SH-SY5Y (cell line): ENCODE measurements at regions not wholly inside any gene's neighbourhood (a gene's known extent, or its start where the extent isn't known, plus 50 kb on each side); places are given as distances from the start of the nearest gene placed in this dataset.

Experiments
- GATA2 ChIP-seq: IDR thresholded peaks from 2 replicates; pipeline ENCODE4 v1.6.1; 2011; ENCODE audit warnings: mild to moderate bottlenecking, low read depth, low read length
- GATA3 ChIP-seq: IDR thresholded peaks from 2 replicates; pipeline ENCODE4 v1.6.1; 2011; ENCODE audit warnings: low read depth, mild to moderate bottlenecking, low read length, moderate library complexity

DNA sequence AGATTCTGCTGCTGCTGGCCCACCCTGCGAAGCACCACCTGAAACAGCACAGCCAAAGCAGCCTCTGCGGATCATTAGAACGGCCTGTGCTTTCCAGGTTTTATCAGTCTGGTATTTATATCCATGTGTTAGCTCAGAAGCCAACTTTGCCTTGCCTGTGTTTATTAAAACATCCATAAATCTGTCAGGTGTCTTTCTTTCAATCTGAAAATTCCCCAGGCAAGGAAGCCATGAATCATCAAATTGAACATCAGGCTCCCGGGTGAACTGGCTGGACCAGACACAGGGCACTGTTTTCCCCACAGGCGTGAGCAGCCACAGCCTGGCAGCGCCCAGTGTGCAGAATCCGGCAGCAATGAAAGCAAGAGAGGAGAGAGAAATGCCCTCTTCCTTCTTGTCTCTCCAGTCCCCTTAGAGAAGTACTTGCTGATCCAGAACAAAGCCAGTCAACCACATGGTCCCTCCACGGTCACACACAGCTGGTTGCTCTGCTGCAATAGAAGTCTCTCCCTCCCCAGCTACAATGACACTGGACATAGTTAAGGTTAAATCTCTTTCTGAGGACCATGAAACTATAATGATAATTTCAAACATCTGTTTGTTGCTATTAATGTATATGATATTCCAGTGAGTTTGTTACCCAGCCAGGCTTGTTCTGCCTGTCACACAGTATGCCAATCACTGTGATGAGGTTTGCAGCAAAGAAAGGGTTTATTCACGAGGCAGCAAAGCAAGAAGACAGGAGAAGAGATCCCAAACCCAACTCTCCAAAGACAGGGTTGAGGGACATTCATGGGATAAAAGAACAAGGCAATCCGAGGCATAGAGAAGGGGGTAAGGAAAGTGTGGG, 212.1 kb upstream of the FMN2 start:
- TF ChIP-seq GATA3 (no peak), GATA2 (no peak)
